Kidney tubule cell (primary cell): ENCODE measurements at regions not wholly inside any gene's neighbourhood (a gene's known extent, or its start where the extent isn't known, plus 50 kb on each side); places are given as distances from the start of the nearest gene placed in this dataset.

Source experiments
- DNase-seq: peaks from one replicate; pipeline ENCODE4 v3.0.0-alpha.2; 2018; ENCODE audit warnings: low spot score

DNA sequence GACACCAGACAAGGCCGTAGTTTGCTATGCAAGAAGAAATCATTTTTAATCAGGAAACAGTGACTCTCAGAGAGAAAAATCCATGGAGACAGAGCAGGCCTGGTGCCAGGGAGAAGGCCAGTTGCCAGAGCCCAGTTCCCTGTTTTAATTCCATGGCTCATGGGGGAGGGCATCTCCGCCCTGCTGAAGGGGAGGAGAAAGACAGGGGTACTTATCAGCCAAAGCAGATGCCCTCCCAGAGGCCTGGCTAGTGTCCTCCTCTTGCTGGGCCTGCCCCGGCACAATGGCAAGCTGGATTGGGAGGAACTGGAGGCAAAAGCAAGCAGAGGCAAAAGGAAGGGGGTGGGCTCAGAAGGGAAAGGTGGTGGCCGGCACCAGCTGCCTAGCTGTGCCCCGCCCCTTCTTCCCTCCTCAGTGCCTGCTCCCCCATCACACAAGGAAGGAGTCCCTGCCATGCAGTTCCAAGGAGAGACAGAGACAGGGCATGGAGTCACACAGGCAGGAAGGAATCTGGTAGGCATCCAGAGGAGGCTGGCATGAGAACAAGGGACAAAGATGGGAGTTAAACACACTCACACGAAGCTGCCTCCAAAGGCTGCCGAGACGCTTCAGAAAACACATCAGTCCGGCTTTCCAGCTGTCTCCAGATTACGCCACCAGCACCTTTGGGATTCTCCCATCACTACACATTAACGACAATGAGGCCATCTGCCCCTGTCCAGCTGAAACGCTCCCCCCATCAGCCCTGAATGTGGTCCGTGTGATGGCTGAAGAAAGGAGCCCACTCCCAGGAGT lies 591.8 kb downstream of the BUD13 start:
- no peak for DNase-seq

GRCh38 chr11:116179401-116179800 lies 593.4 kb downstream of the BUD13 start:
- peak; percentile 44 for DNase-seq

GRCh38 chr11:116177521-116178210 lies 595.1 kb downstream of the BUD13 start:
- DNase-seq, result peak; percentile 69

GRCh38 chr11:116176484-116177005 lies 596.2 kb downstream of the BUD13 start:
- DNase-seq, result no peak

DNA sequence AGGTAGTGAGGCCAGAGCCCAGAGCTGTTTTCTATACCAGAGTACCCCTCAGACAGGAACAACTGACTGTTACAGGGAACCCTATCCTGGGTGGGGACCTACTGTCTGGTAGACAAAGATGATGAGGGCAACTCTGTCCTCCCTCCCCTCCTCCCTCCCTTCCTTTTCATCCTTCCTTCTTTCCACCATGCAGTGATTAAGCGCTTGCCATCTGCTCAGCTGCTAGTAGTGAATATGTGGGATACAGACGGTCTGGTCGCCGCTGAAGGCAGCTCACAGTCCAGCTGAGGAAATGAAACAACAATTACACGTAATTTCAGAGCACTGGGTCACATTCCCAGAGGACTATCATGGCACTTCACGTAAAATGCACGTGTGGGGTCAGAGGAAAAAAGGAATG lies 597.1 kb downstream of the BUD13 start:
- DNase-seq, result no peak

DNA sequence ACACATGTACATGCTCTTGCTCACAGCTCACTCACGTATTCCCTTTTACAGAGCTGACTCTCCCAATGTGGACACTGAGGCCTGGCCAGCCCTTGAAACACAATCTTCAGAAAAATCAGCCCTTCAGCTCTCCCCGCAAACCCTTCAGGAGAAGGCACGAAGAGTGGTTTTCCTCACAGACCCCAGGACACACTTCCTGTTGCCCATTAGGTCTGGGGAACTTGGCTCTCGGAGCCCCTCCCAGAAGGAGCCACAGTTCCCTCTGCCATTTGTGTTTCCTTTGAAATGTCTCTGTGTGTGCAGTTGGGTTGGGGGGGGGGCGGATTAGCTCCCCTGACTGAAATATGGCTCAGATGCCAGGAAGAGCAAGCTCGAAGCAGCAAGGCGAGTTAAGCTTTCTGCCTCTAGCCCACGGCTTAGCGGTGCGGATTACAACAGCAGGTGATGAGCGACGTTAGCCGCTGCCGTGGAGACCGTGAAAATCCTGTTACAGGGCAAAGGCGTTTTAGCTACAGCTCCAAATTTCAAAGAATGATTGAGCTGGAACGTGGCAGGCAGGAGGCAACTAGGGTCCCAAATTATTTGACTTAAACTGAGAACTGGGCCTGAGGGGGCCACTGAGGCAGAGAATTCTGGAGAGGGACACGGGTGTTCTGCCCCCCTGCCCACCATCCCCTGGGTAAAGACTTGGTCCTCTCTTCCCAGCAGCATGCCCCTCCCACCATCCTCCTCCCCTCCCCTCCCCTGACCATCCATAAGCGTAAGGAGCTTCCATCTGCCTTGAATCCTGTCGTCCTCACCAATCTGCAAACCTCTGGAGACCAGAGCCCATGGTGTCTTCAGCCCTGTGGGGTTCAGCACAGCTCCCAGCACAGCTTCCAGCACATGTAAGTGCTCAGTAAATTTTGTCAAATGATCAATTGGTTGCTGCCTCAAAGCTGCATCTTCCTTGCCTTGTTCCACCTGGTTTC lies 598.6 kb downstream of the BUD13 start:
- no peak for DNase-seq

GRCh38 chr11:116173506-116173905 lies 599.3 kb downstream of the BUD13 start:
- DNase-seq, result no peak

DNA sequence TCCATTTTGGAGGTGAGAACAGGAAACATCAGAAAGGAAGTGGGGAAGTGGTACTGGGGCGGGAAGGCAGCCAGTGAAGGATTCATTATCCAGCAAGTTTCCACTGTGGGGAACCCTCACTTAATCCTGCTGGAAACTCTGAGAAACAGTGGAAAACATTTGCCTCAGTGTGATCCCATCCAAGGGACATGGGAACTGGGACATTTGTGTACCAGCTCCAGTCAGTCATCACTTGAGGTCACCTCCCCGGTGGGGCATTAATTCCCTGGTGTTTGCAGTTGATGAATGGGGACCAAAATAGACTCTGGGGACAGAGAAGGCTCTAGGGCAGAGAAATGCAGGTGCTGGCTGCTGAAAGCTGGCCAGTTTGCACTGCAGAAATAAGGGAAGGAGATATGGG lies 599.9 kb downstream of the BUD13 start:
- no peak for DNase-seq

- DNase-seq, result no peak
These were observed 600.6 kb downstream of the BUD13 start for GRCh38 chr11:116172156-116172555.

DNA sequence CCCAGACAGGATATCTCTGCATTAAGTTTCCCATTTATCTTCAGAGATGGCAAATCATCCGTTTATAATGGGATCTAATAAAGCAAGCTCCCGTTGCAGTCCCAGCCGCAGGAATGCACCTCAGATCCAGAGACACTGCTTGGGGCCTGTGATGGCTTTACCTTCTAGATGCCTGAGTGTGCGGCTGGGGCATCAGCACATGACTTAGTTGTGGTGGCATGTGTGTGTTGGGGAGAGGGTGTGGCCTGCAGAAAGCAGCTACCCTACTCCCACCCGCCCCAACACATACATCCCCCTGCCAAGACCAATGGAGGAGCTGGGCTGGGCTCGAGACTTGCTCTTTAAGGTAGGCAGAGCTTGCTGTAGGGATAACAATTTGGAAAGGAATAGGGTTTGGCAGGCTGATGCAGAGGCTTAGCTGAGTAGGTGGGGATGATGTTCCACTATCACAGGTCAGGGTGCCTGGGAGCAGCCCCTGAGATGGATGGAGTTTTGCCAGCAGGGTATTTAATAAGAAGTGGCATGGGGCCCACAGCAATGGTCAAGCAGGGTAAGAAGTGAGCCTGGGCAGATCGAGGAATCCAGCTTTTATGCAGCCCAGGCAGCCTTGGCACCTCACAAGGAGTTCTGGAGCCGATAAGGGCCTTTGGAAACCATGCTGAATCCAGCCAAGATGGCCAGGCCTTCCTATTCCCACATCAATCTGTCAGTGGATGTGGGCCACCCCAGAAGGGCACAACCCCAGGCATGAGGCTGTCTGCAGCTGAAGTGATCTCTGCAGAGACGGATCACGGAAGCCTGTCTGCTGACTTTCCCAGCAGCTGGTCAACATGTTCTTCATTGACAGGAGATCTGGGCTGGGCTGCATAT lies 601.3 kb downstream of the BUD13 start:
- DNase-seq, result no peak

- DNase-seq, result peak; percentile 25
These were observed 602.2 kb downstream of the BUD13 start for GRCh38 chr11:116170526-116171120.

- DNase-seq, result no peak
These were observed 603.0 kb downstream of the BUD13 start for GRCh38 chr11:116169776-116170175.

GRCh38 chr11:116168459-116168787 lies 604.4 kb downstream of the BUD13 start:
- no peak for DNase-seq

DNA sequence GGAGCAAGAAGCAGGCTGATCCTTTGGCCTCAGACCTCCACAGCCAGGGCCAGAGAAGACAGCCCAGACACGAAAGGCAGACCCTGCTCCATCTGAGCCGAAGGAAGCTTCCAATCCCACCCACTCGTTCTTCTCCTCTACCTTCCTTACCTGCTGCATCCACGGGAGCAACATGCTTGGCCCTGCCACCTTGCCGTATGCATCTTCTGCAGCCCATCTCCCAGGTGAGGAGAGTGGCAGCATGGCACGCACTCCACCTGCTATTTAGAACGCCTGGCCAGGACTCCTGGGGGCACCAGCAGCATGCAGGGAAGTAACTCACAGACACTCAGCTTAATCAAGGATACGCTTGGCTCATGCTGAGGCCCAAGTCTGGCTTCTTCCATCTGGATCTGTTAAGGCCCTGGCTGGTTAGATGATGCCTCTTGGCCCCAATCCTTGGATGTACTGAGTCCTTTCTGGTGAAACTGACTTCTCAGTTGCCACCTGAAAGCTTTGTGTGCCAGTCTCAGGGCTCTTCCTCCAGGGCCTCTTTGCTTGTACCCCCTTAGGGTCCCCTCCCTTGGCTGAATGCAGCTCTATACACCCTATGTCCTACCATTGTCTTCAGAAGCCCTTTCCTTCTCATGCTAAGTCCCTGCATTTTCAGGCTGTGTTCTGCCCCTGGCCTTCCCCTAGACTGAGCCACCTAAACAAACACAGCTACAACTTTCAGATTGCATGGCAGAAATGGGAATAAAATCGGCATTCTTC lies 604.9 kb downstream of the BUD13 start:
- no peak for DNase-seq

GRCh38 chr11:116166573-116167465 lies 606.0 kb downstream of the BUD13 start:
- peak; percentile 23 for DNase-seq

- no peak for DNase-seq
These were observed 607.9 kb downstream of the BUD13 start for GRCh38 chr11:116164843-116165242.

- peak; percentile 33 for DNase-seq
These were observed 609.9 kb downstream of the BUD13 start for GRCh38 chr11:116162886-116163230.

- DNase-seq, result no peak
These were observed 610.5 kb downstream of the BUD13 start for GRCh38 chr11:116162086-116162885.
